Esophagus muscularis mucosa (tissue), 4 donors: ENCODE measurements at regions not wholly inside any gene's neighbourhood (a gene's known extent, or its start where the extent isn't known, plus 50 kb on each side); places are given as distances from the start of the nearest gene placed in this dataset.

Experiments used
- CTCF ChIP-seq, 3 experiments: fragments of 200-600 bp in 2 of 3; fragments of 450-650 bp in 1 of 3; sonication (generic) in 2 of 3; IDR thresholded peaks; one replicate each; pipeline ENCODE4 v1.5.1; 2017 to 2019; ENCODE audit warnings: antibody characterized with exemption in 3 of 3, mild to moderate bottlenecking in 2 of 3, moderate library complexity in 1 of 3
- EP300 ChIP-seq: sonication (generic); formaldehyde crosslinking; IDR thresholded peaks from one replicate; pipeline ENCODE4 v1.6.1; 2017; ENCODE audit warnings: antibody characterized with exemption
- POLR2A ChIP-seq: fragments of 450-650 bp; IDR thresholded peaks from one replicate; pipeline ENCODE4 v1.6.1; 2017; ENCODE audit warnings: antibody characterized with exemption, moderate library complexity, mild to moderate bottlenecking, low read depth
- POLR2AphosphoS5 ChIP-seq, 2 donors: sonication (generic); formaldehyde crosslinking; IDR thresholded peaks; one replicate each; pipeline ENCODE4 v1.6.1; 2017; ENCODE audit warnings: antibody characterized with exemption in 2 of 2

GRCh38 chr10:3241967-3242650, 69.5 kb upstream of the PITRM1 start:
- no peak for TF ChIP-seq CTCF (IDR thresholded peaks at IDR 0.05)
- no peak for TF ChIP-seq POLR2AphosphoS5 (IDR thresholded peaks at IDR 0.05)
- TF ChIP-seq POLR2A, result no peak
- no peak for TF ChIP-seq EP300
